ENCODE measurements at regions not wholly inside any gene's neighbourhood (a gene's known extent, or its start where the extent isn't known, plus 50 kb on each side); places are given as distances from the start of the nearest gene placed in this dataset.

DNA sequence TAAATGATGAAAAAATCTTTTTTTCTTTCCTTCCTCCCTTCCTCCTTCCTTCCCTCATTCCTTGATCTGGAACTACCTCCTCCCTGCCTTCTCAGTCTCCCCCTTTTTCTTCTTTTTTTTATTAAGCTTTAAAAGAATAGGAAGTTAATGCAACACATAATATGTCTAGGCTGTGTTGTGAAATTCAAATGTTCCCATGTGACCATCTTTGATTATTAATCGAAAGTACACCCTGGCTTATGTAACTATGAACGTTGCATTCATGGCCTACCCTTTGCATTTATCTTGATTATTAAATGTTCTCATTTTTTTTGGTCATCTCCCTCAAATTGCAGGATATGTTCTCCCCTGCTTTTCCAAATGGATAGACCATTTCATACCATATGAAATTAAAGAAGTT lies 376.0 kb downstream of the DSEL start:
- 95% methylated on average over 2 of the region's 2 CpGs; no CpG with 5 or more reads in 1 of the 2 experiments for WGBS, 2 experiments (ENCODE audit: extremely low coverage in 1 of 2, insufficient coverage in 1 of 2, insufficient read length in 1 of 2, insufficient replicate concordance in 2 of 2, low coverage in 1 of 2, low lambda C conversion rate in 2 of 2, missing lambda C conversion rate in 1 of 2)
- no peak overlapping the region for H3K27ac ChIP-seq (ENCODE audit: low read depth, low read length)
- FAIRE-seq: no peak
- H2BK15ac ChIP-seq (ENCODE audit: low read length): no peak overlapping the region
- no peaks in the 10 kb centered on the region for H3K23me2 ChIP-seq (ENCODE audit: low read depth, low read length)
- no peak for DNase-seq (ENCODE audit: low read depth in 1 of 2, low spot score in 2 of 2)
- H3K4me3 ChIP-seq (ENCODE audit: extremely low read depth in 1 of 4, insufficient read depth in 2 of 4, low read depth in 3 of 4, low read length in 4 of 4): no peak overlapping the region
- no peak overlapping the region for H3K4ac ChIP-seq (replicated peaks; ENCODE audit: insufficient read length, low read depth, low read length)
- no peak overlapping the region for H3K4me2 ChIP-seq (ENCODE audit: insufficient read depth in 1 of 2, low read depth in 2 of 2, low read length in 2 of 2)
- no peaks in the 10 kb centered on the region for H3K9me3 ChIP-seq (ENCODE audit: insufficient read depth in 2 of 2, low read depth in 1 of 2, low read length in 1 of 2)
- no peaks in the 10 kb centered on the region for H3K79me1 ChIP-seq (ENCODE audit: low read depth, low read length)
- H2BK20ac ChIP-seq (ENCODE audit: low read length): no peak overlapping the region
- H3K79me2 ChIP-seq (ENCODE audit: control insufficient read depth in 1 of 2, insufficient read depth in 2 of 2, low read length in 2 of 2): no peaks in the 10 kb centered on the region
- H4K5ac ChIP-seq (ENCODE audit: insufficient read length, low read depth, low read length): no peak overlapping the region
- H2AFZ ChIP-seq (ENCODE audit: low read length): no peak overlapping the region
- no peaks in the 10 kb centered on the region for H4K20me1 ChIP-seq (replicated peaks in 1 of 2; ENCODE audit: control insufficient read depth in 1 of 2, insufficient read depth in 2 of 2, low read length in 2 of 2)
- H2BK12ac ChIP-seq (ENCODE audit: low read depth, low read length): no peak overlapping the region
- no peak overlapping the region for H4K8ac ChIP-seq (ENCODE audit: extremely low read depth, insufficient read depth, low read length)
- ChIA-PET POLR2A (ENCODE audit: partially characterized antibody) (no interaction called here), CTCF (ENCODE audit: partially characterized antibody) (interaction anchor here (0.5 to 1.3 kb wide), 2 partner anchors 22 to 60 kb away, joined by 3 to 4 read pairs; no protein-coding TSS in a partner anchor)
- H3K9ac ChIP-seq (replicated peaks in 1 of 4; ENCODE audit: extremely low read depth in 1 of 4, low read depth in 3 of 4, low read length in 3 of 4): no peak overlapping the region
- no peak overlapping the region for H2BK5ac ChIP-seq (ENCODE audit: low read depth, low read length)
- H3K36me3 ChIP-seq (ENCODE audit: control insufficient read depth in 2 of 4, insufficient read depth in 4 of 4, low read length in 3 of 4): no peaks in the 10 kb centered on the region
- TF ChIP-seq TCF12 (IDR thresholded peaks at IDR 0.05; ENCODE audit: low read depth, low read length) (no peak), KDM4A (IDR thresholded peaks at IDR 0.05; ENCODE audit: low read depth, low read length, severe bottlenecking) (no peak)
- no peak overlapping the region for H2AK5ac ChIP-seq (ENCODE audit: low read depth, low read length)
- no peak overlapping the region for H3K14ac ChIP-seq (ENCODE audit: insufficient read length)
- no peak overlapping the region for H3K23ac ChIP-seq (ENCODE audit: insufficient read length)
- H4K91ac ChIP-seq (replicated peaks; ENCODE audit: insufficient read length, low read length): no peak overlapping the region
- H3K27me3 ChIP-seq (replicated peaks in 1 of 4; ENCODE audit: control insufficient read depth in 3 of 4, extremely low read depth in 1 of 4, insufficient read depth in 3 of 4, low read length in 3 of 4): no peaks in the 10 kb centered on the region
- no peak overlapping the region for H3K56ac ChIP-seq (replicated peaks; ENCODE audit: insufficient read length, low read depth, low read length)
- H2BK120ac ChIP-seq (replicated peaks; ENCODE audit: low read depth, low read length): no peak overlapping the region
- H3K4me1 ChIP-seq (replicated peaks in 1 of 4; ENCODE audit: control insufficient read depth in 3 of 4, insufficient read depth in 4 of 4, low read length in 3 of 4): no peaks in the 10 kb centered on the region
- H3K18ac ChIP-seq (ENCODE audit: extremely low read depth, low read length): no peak overlapping the region

Measured in H1 (cell line).